BLaER1 treated with 17β-estradiol and CSF1 and Interleukin-3, amounts not matched to agents 10 nM and 100 nM (cell line): ENCODE measurements at regions not wholly inside any gene's neighbourhood (a gene's known extent, or its start where the extent isn't known, plus 50 kb on each side); places are given as distances from the start of the nearest gene placed in this dataset.

ENCODE experiments used
- H3K27ac ChIP-seq, 11 experiments: shearing (Covaris generic); formaldehyde crosslinking; 2 replicates each; pipeline ENCODE4 v1.8.1; 2022
- H3K27me3 ChIP-seq, 11 experiments: shearing (Covaris generic); formaldehyde crosslinking; 2 replicates each; pipeline ENCODE4 v1.8.1; 2022
- H3K36me3 ChIP-seq, 11 experiments: shearing (Covaris generic); formaldehyde crosslinking; 2 replicates each; pipeline ENCODE4 v1.8.1; 2022
- H3K4me1 ChIP-seq, 10 experiments: shearing (Covaris generic); formaldehyde crosslinking; 2 replicates each; pipeline ENCODE4 v1.8.1; 2022
- H3K4me2 ChIP-seq, 11 experiments: shearing (Covaris generic); formaldehyde crosslinking; 2 replicates each; pipeline ENCODE4 v1.8.1; 2022
- H3K4me3 ChIP-seq, 10 experiments: shearing (Covaris generic); formaldehyde crosslinking; 2 replicates each; pipeline ENCODE4 v1.8.1; 2022
- H3K9ac ChIP-seq, 11 experiments: shearing (Covaris generic); formaldehyde crosslinking; 2 replicates each; pipeline ENCODE4 v1.8.1; 2022
- H3K9me3 ChIP-seq, 11 experiments: shearing (Covaris generic); formaldehyde crosslinking; replicated peaks in 1 of 11; 2 replicates each; pipeline ENCODE4 v1.8.1; 2022
- H4K20me1 ChIP-seq, 11 experiments: shearing (Covaris generic); formaldehyde crosslinking; 2 replicates each; pipeline ENCODE4 v1.8.1; 2022
- Cebpa-rat ChIP-seq, 11 experiments: shearing (Covaris generic); IDR thresholded peaks; 2 replicates each; pipeline ENCODE4 v1.8.1; 2022

- TF ChIP-seq Cebpa-rat (IDR thresholded peaks at IDR 0.05): no peak
- Histone ChIP-seq H4K20me1 (no peaks in the 10 kb centered on the region), H3K9ac (no peak overlapping the region), H3K27me3 (no peaks in the 10 kb centered on the region), H3K27ac (no peak overlapping the region), H3K9me3 (peaks cover 3 to 8% (median 6%) of the 10 kb centered on the region in 11 experiments; a peak in 17 of 22 replicates), H3K36me3 (no peaks in the 10 kb centered on the region), H3K4me3 (no peak overlapping the region), H3K4me2 (no peak overlapping the region), H3K4me1 (no peaks in the 10 kb centered on the region)
These were observed 438.4 kb upstream of the DCN start for GRCh38 chr12:91620992-91621391.

- Histone ChIP-seq H4K20me1 (no peaks in the 10 kb centered on the region), H3K9me3 (peaks cover 0 to 3% (median under 1%) of the 10 kb centered on the region in 11 experiments; a peak in 7 of 22 replicates), H3K27me3 (no peaks in the 10 kb centered on the region), H3K27ac (no peak overlapping the region), H3K36me3 (no peaks in the 10 kb centered on the region), H3K9ac (no peak overlapping the region), H3K4me1 (no peaks in the 10 kb centered on the region), H3K4me2 (no peak overlapping the region), H3K4me3 (no peak overlapping the region)
- no peak for TF ChIP-seq Cebpa-rat (IDR thresholded peaks at IDR 0.05)
These were observed 437.8 kb upstream of the DCN start for GRCh38 chr12:91620422-91620821.

GRCh38 chr12:91618281-91618680 is 435.7 kb upstream of the DCN start:
- no peak overlapping the region for H3K9ac ChIP-seq
- no peak overlapping the region for H3K27ac ChIP-seq
- no peak overlapping the region for H3K4me2 ChIP-seq
- H3K4me1 ChIP-seq: no peaks in the 10 kb centered on the region
- H3K36me3 ChIP-seq: no peaks in the 10 kb centered on the region
- no peaks in the 10 kb centered on the region for H4K20me1 ChIP-seq
- no peak for TF ChIP-seq Cebpa-rat (IDR thresholded peaks at IDR 0.05)
- no peaks in the 10 kb centered on the region; a peak in 1 of 22 replicates for H3K9me3 ChIP-seq
- no peak overlapping the region for H3K4me3 ChIP-seq
- no peaks in the 10 kb centered on the region for H3K27me3 ChIP-seq

GRCh38 chr12:91617818-91618217 is 435.2 kb upstream of the DCN start:
- H4K20me1 ChIP-seq: no peaks in the 10 kb centered on the region
- H3K36me3 ChIP-seq: no peaks in the 10 kb centered on the region
- no peak overlapping the region for H3K4me2 ChIP-seq
- H3K27ac ChIP-seq: no peak overlapping the region
- H3K4me1 ChIP-seq: no peaks in the 10 kb centered on the region
- no peaks in the 10 kb centered on the region; a peak in 1 of 22 replicates for H3K9me3 ChIP-seq
- TF ChIP-seq Cebpa-rat (IDR thresholded peaks at IDR 0.05): no peak
- H3K27me3 ChIP-seq: no peaks in the 10 kb centered on the region
- H3K4me3 ChIP-seq: no peak overlapping the region
- H3K9ac ChIP-seq: no peak overlapping the region

GRCh38 chr12:91616416-91616815 is 433.8 kb upstream of the DCN start:
- no peaks in the 10 kb centered on the region for H3K36me3 ChIP-seq
- no peaks in the 10 kb centered on the region for H3K27me3 ChIP-seq
- H3K4me1 ChIP-seq: no peaks in the 10 kb centered on the region
- H3K27ac ChIP-seq: no peak overlapping the region
- no peak for TF ChIP-seq Cebpa-rat (IDR thresholded peaks at IDR 0.05)
- H4K20me1 ChIP-seq: no peaks in the 10 kb centered on the region
- no peak overlapping the region for H3K4me3 ChIP-seq
- H3K9ac ChIP-seq: no peak overlapping the region
- H3K9me3 ChIP-seq: no peaks in the 10 kb centered on the region; a peak in 1 of 22 replicates
- no peak overlapping the region for H3K4me2 ChIP-seq

- no peak for TF ChIP-seq Cebpa-rat (IDR thresholded peaks at IDR 0.05)
- Histone ChIP-seq H3K4me2 (no peak overlapping the region), H4K20me1 (no peaks in the 10 kb centered on the region), H3K9me3 (no peaks in the 10 kb centered on the region), H3K9ac (no peak overlapping the region), H3K4me1 (no peaks in the 10 kb centered on the region), H3K27ac (no peak overlapping the region), H3K27me3 (no peaks in the 10 kb centered on the region), H3K36me3 (no peaks in the 10 kb centered on the region), H3K4me3 (no peak overlapping the region)
These were observed 430.7 kb upstream of the DCN start for GRCh38 chr12:91613223-91613779.

- H3K4me3 ChIP-seq: no peak overlapping the region
- TF ChIP-seq Cebpa-rat (IDR thresholded peaks at IDR 0.05): no peak
- no peak overlapping the region for H3K9ac ChIP-seq
- H3K4me1 ChIP-seq: no peaks in the 10 kb centered on the region
- no peak overlapping the region for H3K27ac ChIP-seq
- no peaks in the 10 kb centered on the region for H4K20me1 ChIP-seq
- no peak overlapping the region for H3K4me2 ChIP-seq
- no peaks in the 10 kb centered on the region for H3K27me3 ChIP-seq
- H3K36me3 ChIP-seq: no peaks in the 10 kb centered on the region
- no peaks in the 10 kb centered on the region for H3K9me3 ChIP-seq
These were observed 427.9 kb upstream of the DCN start for GRCh38 chr12:91610561-91610960.

GRCh38 chr12:91609283-91609682 is 426.7 kb upstream of the DCN start:
- Histone ChIP-seq H3K27me3 (no peaks in the 10 kb centered on the region), H3K9ac (no peak overlapping the region), H3K9me3 (no peaks in the 10 kb centered on the region), H3K4me3 (no peak overlapping the region), H3K4me1 (no peaks in the 10 kb centered on the region), H3K27ac (no peak overlapping the region), H3K4me2 (no peak overlapping the region), H3K36me3 (no peaks in the 10 kb centered on the region), H4K20me1 (no peaks in the 10 kb centered on the region)
- no peak for TF ChIP-seq Cebpa-rat (IDR thresholded peaks at IDR 0.05)

- Histone ChIP-seq H3K9ac (no peak overlapping the region), H3K4me2 (no peak overlapping the region), H3K27me3 (no peaks in the 10 kb centered on the region), H3K4me1 (no peaks in the 10 kb centered on the region), H4K20me1 (no peaks in the 10 kb centered on the region), H3K4me3 (no peak overlapping the region), H3K9me3 (no peaks in the 10 kb centered on the region), H3K36me3 (no peaks in the 10 kb centered on the region), H3K27ac (no peak overlapping the region)
- no peak for TF ChIP-seq Cebpa-rat (IDR thresholded peaks at IDR 0.05)
These were observed 425.9 kb upstream of the DCN start for GRCh38 chr12:91608542-91608941.

GRCh38 chr12:91606662-91607377 is 424.2 kb upstream of the DCN start:
- Histone ChIP-seq H3K36me3 (no peaks in the 10 kb centered on the region), H3K9me3 (no peaks in the 10 kb centered on the region), H3K4me2 (no peak overlapping the region), H3K4me1 (no peaks in the 10 kb centered on the region), H4K20me1 (no peaks in the 10 kb centered on the region), H3K9ac (no peak overlapping the region), H3K4me3 (no peak overlapping the region), H3K27ac (no peak overlapping the region), H3K27me3 (no peaks in the 10 kb centered on the region)
- no peak for TF ChIP-seq Cebpa-rat (IDR thresholded peaks at IDR 0.05)
